ENCODE measurements at regions not wholly inside any gene's neighbourhood (a gene's known extent, or its start where the extent isn't known, plus 50 kb on each side); places are given as distances from the start of the nearest gene placed in this dataset.

DNA sequence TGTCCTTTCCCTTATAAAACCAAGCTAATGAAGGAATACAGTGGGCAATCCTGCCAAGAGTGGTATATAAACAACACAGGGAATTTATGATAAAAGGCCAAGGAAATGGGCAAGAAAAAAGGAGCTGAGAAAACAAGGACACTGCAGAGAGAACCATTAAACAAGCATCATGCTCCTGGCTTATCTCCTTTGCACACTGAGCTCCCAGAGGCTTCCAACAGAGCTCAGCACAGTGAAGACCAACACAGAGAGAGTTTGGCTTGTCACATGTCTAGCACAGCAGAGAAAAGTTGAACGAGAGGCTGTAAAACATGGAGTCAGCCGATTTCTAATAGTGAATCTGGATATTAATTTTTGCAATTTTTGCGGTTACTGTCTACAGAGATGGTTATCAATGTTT is 68.0 kb upstream of the KLF7 start:
- no peaks in the 10 kb centered on the region for H3K9me2 ChIP-seq (replicated peaks; ENCODE audit: low read depth, low read length)
- H3K79me2 ChIP-seq (ENCODE audit: insufficient read depth, low read length): no peaks in the 10 kb centered on the region
- H3F3A ChIP-seq (ENCODE audit: low read depth): no peaks in the 10 kb centered on the region
- H4K20me1 ChIP-seq (ENCODE audit: insufficient read depth, low read length, poor library complexity, severe bottlenecking): no peaks in the 10 kb centered on the region
- H3K27me3 ChIP-seq (ENCODE audit: insufficient read depth, low read length, poor library complexity, severe bottlenecking): no peaks in the 10 kb centered on the region
- H3K9me3 ChIP-seq (ENCODE audit: insufficient read depth, low read depth, low read length): no peaks in the 10 kb centered on the region
- no peak overlapping the region for H3K4me2 ChIP-seq (ENCODE audit: low read depth, low read length, poor library complexity, severe bottlenecking)
- H2AFZ ChIP-seq (ENCODE audit: low read length): no peak overlapping the region
- no peak overlapping the region for H3K9ac ChIP-seq (ENCODE audit: low read depth, low read length, poor library complexity, severe bottlenecking)
- H3K36me3 ChIP-seq (ENCODE audit: insufficient read depth, low read length): no peaks in the 10 kb centered on the region
- TF ChIP-seq EZH2phosphoT487 (IDR thresholded peaks at IDR 0.05; ENCODE audit: borderline replicate concordance) (no peak), CTCF (conservative IDR thresholded peaks at IDR 0.05; ENCODE audit: low read length) (no peak)
- no peak overlapping the region for H3K4me3 ChIP-seq (ENCODE audit: low read length, poor library complexity, severe bottlenecking)
- peaks cover 7% of the 10 kb centered on the region for H3K4me1 ChIP-seq (ENCODE audit: insufficient read depth, low read length, poor library complexity, severe bottlenecking)

DNA sequence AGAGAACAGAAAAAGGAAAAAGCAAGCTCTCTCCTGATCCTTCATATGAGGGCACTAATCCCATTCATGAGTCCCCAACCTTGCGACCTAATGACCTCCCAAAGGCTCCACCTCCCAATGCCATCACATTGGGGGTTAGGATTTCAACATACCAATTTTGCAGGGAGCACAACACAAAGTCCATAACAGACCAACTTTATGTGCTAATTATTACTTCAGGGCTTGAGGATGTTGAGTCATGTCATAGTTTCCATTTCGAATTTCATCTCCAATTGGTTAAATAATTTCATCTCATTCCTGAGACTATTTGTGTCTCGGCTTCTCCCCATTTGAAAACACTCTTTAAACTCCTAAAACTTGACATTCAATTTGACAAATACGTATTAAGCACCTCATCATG is 69.9 kb upstream of the KLF7 start:
- Histone ChIP-seq H3K36me3 (ENCODE audit: insufficient read depth, low read length) (no peaks in the 10 kb centered on the region), H3F3A (ENCODE audit: low read depth) (no peaks in the 10 kb centered on the region), H4K20me1 (ENCODE audit: insufficient read depth, low read length, poor library complexity, severe bottlenecking) (no peaks in the 10 kb centered on the region), H3K9ac (ENCODE audit: low read depth, low read length, poor library complexity, severe bottlenecking) (no peak overlapping the region), H3K9me2 (replicated peaks; ENCODE audit: low read depth, low read length) (no peaks in the 10 kb centered on the region), H3K4me3 (ENCODE audit: low read length, poor library complexity, severe bottlenecking) (no peak overlapping the region), H3K27me3 (ENCODE audit: insufficient read depth, low read length, poor library complexity, severe bottlenecking) (no peaks in the 10 kb centered on the region), H2AFZ (ENCODE audit: low read length) (no peak overlapping the region), H3K4me1 (ENCODE audit: insufficient read depth, low read length, poor library complexity, severe bottlenecking) (peaks cover 23% of the 10 kb centered on the region), H3K79me2 (ENCODE audit: insufficient read depth, low read length) (no peaks in the 10 kb centered on the region), H3K9me3 (ENCODE audit: insufficient read depth, low read depth, low read length) (no peaks in the 10 kb centered on the region), H3K4me2 (ENCODE audit: low read depth, low read length, poor library complexity, severe bottlenecking) (no peak overlapping the region)
- TF ChIP-seq CTCF (conservative IDR thresholded peaks at IDR 0.05; ENCODE audit: low read length) (no peak), EZH2phosphoT487 (IDR thresholded peaks at IDR 0.05; ENCODE audit: borderline replicate concordance) (no peak)

GRCh38 chr2:207236156-207236935 is 70.6 kb upstream of the KLF7 start:
- H2AFZ ChIP-seq (ENCODE audit: low read length): no peak overlapping the region
- no peaks in the 10 kb centered on the region for H3K36me3 ChIP-seq (ENCODE audit: insufficient read depth, low read length)
- no peak overlapping the region for H3K4me2 ChIP-seq (ENCODE audit: low read depth, low read length, poor library complexity, severe bottlenecking)
- H3K4me1 ChIP-seq (ENCODE audit: insufficient read depth, low read length, poor library complexity, severe bottlenecking): peaks cover 23% of the 10 kb centered on the region
- H3K9me2 ChIP-seq (replicated peaks; ENCODE audit: low read depth, low read length): no peaks in the 10 kb centered on the region
- TF ChIP-seq EZH2phosphoT487 (IDR thresholded peaks at IDR 0.05; ENCODE audit: borderline replicate concordance) (no peak), CTCF (conservative IDR thresholded peaks at IDR 0.05; ENCODE audit: low read length) (no peak)
- H3F3A ChIP-seq (ENCODE audit: low read depth): no peaks in the 10 kb centered on the region
- H3K9me3 ChIP-seq (ENCODE audit: insufficient read depth, low read depth, low read length): no peaks in the 10 kb centered on the region
- H3K27me3 ChIP-seq (ENCODE audit: insufficient read depth, low read length, poor library complexity, severe bottlenecking): no peaks in the 10 kb centered on the region
- H3K4me3 ChIP-seq (ENCODE audit: low read length, poor library complexity, severe bottlenecking): no peak overlapping the region
- no peaks in the 10 kb centered on the region for H3K79me2 ChIP-seq (ENCODE audit: insufficient read depth, low read length)
- no peak overlapping the region for H3K9ac ChIP-seq (ENCODE audit: low read depth, low read length, poor library complexity, severe bottlenecking)
- H4K20me1 ChIP-seq (ENCODE audit: insufficient read depth, low read length, poor library complexity, severe bottlenecking): no peaks in the 10 kb centered on the region

Data from Loucy (cell line).